ENCODE measurements at regions not wholly inside any gene's neighbourhood (a gene's known extent, or its start where the extent isn't known, plus 50 kb on each side); places are given as distances from the start of the nearest gene placed in this dataset.

- TF ChIP-seq CTCF (conservative IDR thresholded peaks at IDR 0.05; ENCODE audit: low read length) (no peak), EZH2phosphoT487 (IDR thresholded peaks at IDR 0.05; ENCODE audit: borderline replicate concordance) (no peak)
Observed at GRCh38 chr3:31196261-31196660, 301.8 kb upstream of the GADL1 start.

Measured in Loucy (cell line).